PC-3 (cell line): ENCODE measurements at regions not wholly inside any gene's neighbourhood (a gene's known extent, or its start where the extent isn't known, plus 50 kb on each side); places are given as distances from the start of the nearest gene placed in this dataset.

ENCODE experiments used
- ATAC-seq: fragments of 200-7000 bp; cut with Tn5 transposase; 2 replicates; pipeline ENCODE4 v1.9.1; 2020; ENCODE audit warnings: mild to moderate bottlenecking, moderate library complexity
- BruUV-seq: library from RNA; stranded (reverse); fragments of 400-500 nt; replicated peaks from 2 replicates; lab custom pipeline; 2021; lab: Mats Ljungman, UMichigan
- CTCF ChIA-PET: fragments of 300-600 bp; sonication (Branson Sonifier 250); formaldehyde crosslinking; loops from one replicate; lab custom pipeline; 2022; ENCODE audit warnings: antibody characterized with exemption; lab: Charles Lee
- POLR2A ChIA-PET: fragments of 300-600 bp; sonication (Branson Sonifier 250); formaldehyde crosslinking; loops from one replicate; lab custom pipeline; 2022; ENCODE audit warnings: antibody characterized with exemption; ENCODE audit not compliant: unreplicated experiment; lab: Charles Lee
- DNase-seq: peaks from one replicate; pipeline ENCODE4 v3.0.0-alpha.2; 2015
- H2AFZ ChIP-seq: fragments of 300-600 bp; sonication (generic); 2 replicates; pipeline ENCODE4 v1.6.0; 2016; ENCODE audit warnings: antibody characterized with exemption, low read length
- H3F3A ChIP-seq: fragments of 300-600 bp; sonication (generic); one replicate; pipeline ENCODE4 v1.6.0; 2017; ENCODE audit warnings: antibody characterized with exemption, low read length, control low read depth, mild to moderate bottlenecking; ENCODE audit not compliant: unreplicated experiment
- H3K27ac ChIP-seq: fragments of 300-600 bp; sonication (generic); 2 replicates; pipeline ENCODE4 v1.5.1; 2016; ENCODE audit warnings: mild to moderate bottlenecking, low read length
- H3K27me3 ChIP-seq: fragments of 300-600 bp; sonication (generic); 2 replicates; pipeline ENCODE4 v1.6.1; 2016; ENCODE audit warnings: low read length, mixed read lengths
- H3K36me3 ChIP-seq: fragments of 300-600 bp; sonication (generic); 2 replicates; pipeline ENCODE4 v1.6.1; 2016; ENCODE audit warnings: low read depth, mixed run types, low read length, mixed read lengths
- H3K4me1 ChIP-seq: fragments of 300-600 bp; sonication (generic); 2 replicates; pipeline ENCODE4 v1.5.1; 2016; ENCODE audit warnings: low read length; ENCODE audit not compliant: insufficient read depth
- H3K4me2 ChIP-seq: fragments of 300-600 bp; sonication (generic); 2 replicates; pipeline ENCODE4 v1.6.0; 2016; ENCODE audit warnings: low read length
- H3K4me3 ChIP-seq: fragments of 300-600 bp; sonication (generic); 2 replicates; pipeline ENCODE4 v1.5.1; 2016; ENCODE audit warnings: mild to moderate bottlenecking, low read length, mixed read lengths
- H3K79me2 ChIP-seq: fragments of 300-600 bp; sonication (generic); 2 replicates; pipeline ENCODE4 v1.6.1; 2017; ENCODE audit warnings: low read length, mixed read lengths
- H3K9ac ChIP-seq: fragments of 300-600 bp; sonication (generic); 2 replicates; pipeline ENCODE4 v1.6.0; 2016; ENCODE audit warnings: mild to moderate bottlenecking, low read length
- H3K9me2 ChIP-seq: fragments of 300-600 bp; sonication (generic); replicated peaks from 2 replicates; pipeline ENCODE4 v1.6.1; 2016; ENCODE audit warnings: mixed run types, low read length, mixed read lengths
- H3K9me3 ChIP-seq: fragments of 300-600 bp; sonication (generic); 2 replicates; pipeline ENCODE4 v1.6.1; 2016; ENCODE audit warnings: low read length, mixed read lengths
- H4K20me1 ChIP-seq: fragments of 300-600 bp; sonication (generic); 2 replicates; pipeline ENCODE4 v1.6.1; 2016; ENCODE audit warnings: low read length, mixed read lengths
- EZH2 ChIP-seq: fragments of 300-600 bp; sonication (generic); IDR thresholded peaks from one replicate; pipeline ENCODE4 v1.6.1; 2017; ENCODE audit warnings: antibody characterized with exemption, mild to moderate bottlenecking, low read length; ENCODE audit not compliant: unreplicated experiment
- EZH2phosphoT487 ChIP-seq: fragments of 300-600 bp; sonication (generic); IDR thresholded peaks from 2 replicates; pipeline ENCODE4 v1.6.1; 2018; ENCODE audit warnings: mild to moderate bottlenecking, antibody characterized with exemption, low read length, borderline replicate concordance
- intact Hi-C: fragments of 100-400 bp; cut with micrococcal nuclease; formaldehyde crosslinking; loops from 2 replicates; pipeline ENCODE4 v1.9.0; 2023
- TF ChIP-seq, protein P1 (sequence below): fragments of 300-600 bp; sonication (generic); conservative IDR thresholded peaks from 2 replicates; pipeline ENCODE4 v1.5.1; 2017; ENCODE audit warnings: antibody characterized with exemption, low read depth, mild to moderate bottlenecking, low read length

DNA sequence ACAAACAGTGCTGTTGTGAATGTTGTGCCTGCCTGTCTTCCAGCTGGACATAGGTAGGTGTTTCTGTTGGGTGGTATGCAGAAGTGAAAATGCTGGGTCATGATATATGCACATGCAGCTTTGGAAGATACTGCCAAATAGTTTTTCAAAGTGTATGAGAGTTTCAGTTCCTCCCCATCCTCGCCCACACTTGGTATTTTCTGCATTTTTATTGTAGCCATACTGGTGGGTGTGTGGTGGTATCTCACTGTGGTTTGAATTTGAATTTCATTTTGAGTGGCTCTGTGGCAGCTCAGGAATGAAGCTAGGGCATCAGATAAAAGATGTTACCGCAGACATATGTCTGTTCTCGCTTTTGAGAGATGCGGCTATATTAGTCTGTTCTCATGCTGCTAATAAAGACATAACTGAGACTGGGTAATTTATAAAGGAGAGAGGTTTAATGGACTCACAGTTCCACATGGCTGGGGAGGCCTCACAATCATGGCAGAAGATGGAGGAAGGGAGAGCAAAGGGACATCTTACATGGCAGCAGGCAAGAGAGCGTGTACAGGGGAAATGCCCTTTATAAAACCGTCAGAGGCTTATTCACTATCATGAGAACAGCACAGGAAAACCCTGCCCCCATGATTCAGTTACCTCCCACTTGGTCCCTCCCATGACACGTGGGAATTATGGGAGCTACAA is 183.1 kb downstream of the CAND1 start:
- Histone ChIP-seq H3K4me1 (peaks cover 10% of the 10 kb centered on the region; the same call in 1 of the 2 replicates), H3K9me2 (no peaks in the 10 kb centered on the region), H3K27me3 (no peaks in the 10 kb centered on the region), H3K9me3 (no peaks in the 10 kb centered on the region), H3K79me2 (no peaks in the 10 kb centered on the region), H3K27ac (no peak overlapping the region), H3K9ac (no peak overlapping the region), H3K4me2 (no peak overlapping the region), H4K20me1 (no peaks in the 10 kb centered on the region), H3K36me3 (no peaks in the 10 kb centered on the region), H2AFZ (no peak overlapping the region), H3K4me3 (no peak overlapping the region), H3F3A (no peaks in the 10 kb centered on the region)
- TF ChIP-seq, protein P1, sequence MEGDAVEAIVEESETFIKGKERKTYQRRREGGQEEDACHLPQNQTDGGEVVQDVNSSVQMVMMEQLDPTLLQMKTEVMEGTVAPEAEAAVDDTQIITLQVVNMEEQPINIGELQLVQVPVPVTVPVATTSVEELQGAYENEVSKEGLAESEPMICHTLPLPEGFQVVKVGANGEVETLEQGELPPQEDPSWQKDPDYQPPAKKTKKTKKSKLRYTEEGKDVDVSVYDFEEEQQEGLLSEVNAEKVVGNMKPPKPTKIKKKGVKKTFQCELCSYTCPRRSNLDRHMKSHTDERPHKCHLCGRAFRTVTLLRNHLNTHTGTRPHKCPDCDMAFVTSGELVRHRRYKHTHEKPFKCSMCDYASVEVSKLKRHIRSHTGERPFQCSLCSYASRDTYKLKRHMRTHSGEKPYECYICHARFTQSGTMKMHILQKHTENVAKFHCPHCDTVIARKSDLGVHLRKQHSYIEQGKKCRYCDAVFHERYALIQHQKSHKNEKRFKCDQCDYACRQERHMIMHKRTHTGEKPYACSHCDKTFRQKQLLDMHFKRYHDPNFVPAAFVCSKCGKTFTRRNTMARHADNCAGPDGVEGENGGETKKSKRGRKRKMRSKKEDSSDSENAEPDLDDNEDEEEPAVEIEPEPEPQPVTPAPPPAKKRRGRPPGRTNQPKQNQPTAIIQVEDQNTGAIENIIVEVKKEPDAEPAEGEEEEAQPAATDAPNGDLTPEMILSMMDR, result no peak
- no peak for TF ChIP-seq EZH2
- no peak for TF ChIP-seq EZH2phosphoT487
- CTCF ChIA-PET, result no interaction called here
- POLR2A ChIA-PET, result no interaction called here
- no TSS peak for BruUV-seq
- ATAC-seq (no peak), DNase-seq (no peak)
- intact Hi-C loops, result no loop called here

DNA sequence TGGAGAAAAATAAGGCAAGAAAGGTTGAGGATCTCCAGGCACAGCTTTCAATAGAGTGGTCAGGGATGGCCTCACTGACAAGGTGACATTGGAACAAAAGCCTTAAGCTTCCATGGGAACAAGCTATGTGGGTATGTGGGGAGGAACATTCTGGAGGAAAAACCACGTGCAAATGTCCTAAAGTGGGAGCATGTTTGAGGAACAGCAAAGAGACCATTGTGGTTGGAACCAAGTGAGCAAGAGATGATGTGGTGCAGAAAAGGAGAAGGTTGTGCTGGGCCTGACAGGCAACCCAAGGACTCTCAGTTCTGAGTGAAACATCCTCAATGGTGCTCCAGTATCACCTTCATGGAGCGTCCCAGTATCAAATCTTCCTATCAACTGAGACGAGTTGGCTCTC is 184.0 kb downstream of the CAND1 start:
- Histone ChIP-seq H3K79me2 (no peaks in the 10 kb centered on the region), H3K27me3 (no peaks in the 10 kb centered on the region), H3F3A (no peaks in the 10 kb centered on the region), H3K36me3 (no peaks in the 10 kb centered on the region), H4K20me1 (no peaks in the 10 kb centered on the region), H3K4me2 (no peak overlapping the region), H3K27ac (no peak overlapping the region), H3K9me2 (no peaks in the 10 kb centered on the region), H3K4me3 (no peak overlapping the region), H2AFZ (no peak overlapping the region), H3K9ac (no peak overlapping the region), H3K9me3 (no peaks in the 10 kb centered on the region), H3K4me1 (peaks cover 10% of the 10 kb centered on the region; the same call in 1 of the 2 replicates)
- BruUV-seq, result no TSS peak
- ChIA-PET CTCF (no interaction called here), POLR2A (interaction anchor here (0.5 kb wide), 1 partner anchor 107 kb away, joined by 4 read pairs; no protein-coding TSS in a partner anchor)
- TF ChIP-seq EZH2phosphoT487 (no peak), EZH2 (no peak)
- TF ChIP-seq, protein P1, result no peak
- intact Hi-C loops, result no loop called here
- DNase-seq (no peak), ATAC-seq (no peak)

DNA sequence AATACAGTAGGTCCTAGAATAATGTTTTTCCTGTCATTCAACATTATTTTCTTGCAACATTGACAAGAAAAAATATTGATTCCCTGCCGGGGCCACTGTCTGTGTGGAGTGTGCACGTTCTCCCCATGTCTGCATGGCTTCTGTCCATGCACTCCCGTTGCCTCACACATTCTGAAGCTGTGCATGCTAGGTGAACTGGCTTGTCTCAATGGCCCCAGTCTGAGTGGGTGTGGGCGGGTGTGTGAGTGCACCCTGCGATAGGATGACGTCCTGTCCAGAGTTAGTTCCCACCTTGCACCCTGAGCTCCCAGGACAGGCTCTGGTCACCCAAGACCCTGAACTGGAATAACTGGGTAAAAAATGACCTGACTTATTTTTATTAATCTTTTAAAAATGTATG is 186.1 kb downstream of the CAND1 start:
- H3K9me2 ChIP-seq, result no peaks in the 10 kb centered on the region
- ChIA-PET POLR2A (no interaction called here), CTCF (no interaction called here)
- TF ChIP-seq EZH2phosphoT487 (no peak), EZH2 (no peak)
- TF ChIP-seq, protein P1, result no peak
- H3F3A ChIP-seq, result no peaks in the 10 kb centered on the region
- no peak overlapping the region for H3K4me3 ChIP-seq
- H4K20me1 ChIP-seq, result no peaks in the 10 kb centered on the region
- H3K9me3 ChIP-seq, result no peaks in the 10 kb centered on the region
- BruUV-seq, result no TSS peak
- H3K27me3 ChIP-seq, result no peaks in the 10 kb centered on the region
- no peaks in the 10 kb centered on the region for H3K79me2 ChIP-seq
- no peak overlapping the region for H2AFZ ChIP-seq
- DNase-seq, result no peak
- H3K4me2 ChIP-seq, result no peak overlapping the region
- H3K36me3 ChIP-seq, result no peaks in the 10 kb centered on the region
- H3K27ac ChIP-seq, result no peak overlapping the region
- no peak for ATAC-seq
- H3K9ac ChIP-seq, result no peak overlapping the region
- intact Hi-C loops, result no loop called here
- peaks cover 10% of the 10 kb centered on the region; the same call in 1 of the 2 replicates for H3K4me1 ChIP-seq
